ENCODE measurements at regions not wholly inside any gene's neighbourhood (a gene's known extent, or its start where the extent isn't known, plus 50 kb on each side); places are given as distances from the start of the nearest gene placed in this dataset.

DNA sequence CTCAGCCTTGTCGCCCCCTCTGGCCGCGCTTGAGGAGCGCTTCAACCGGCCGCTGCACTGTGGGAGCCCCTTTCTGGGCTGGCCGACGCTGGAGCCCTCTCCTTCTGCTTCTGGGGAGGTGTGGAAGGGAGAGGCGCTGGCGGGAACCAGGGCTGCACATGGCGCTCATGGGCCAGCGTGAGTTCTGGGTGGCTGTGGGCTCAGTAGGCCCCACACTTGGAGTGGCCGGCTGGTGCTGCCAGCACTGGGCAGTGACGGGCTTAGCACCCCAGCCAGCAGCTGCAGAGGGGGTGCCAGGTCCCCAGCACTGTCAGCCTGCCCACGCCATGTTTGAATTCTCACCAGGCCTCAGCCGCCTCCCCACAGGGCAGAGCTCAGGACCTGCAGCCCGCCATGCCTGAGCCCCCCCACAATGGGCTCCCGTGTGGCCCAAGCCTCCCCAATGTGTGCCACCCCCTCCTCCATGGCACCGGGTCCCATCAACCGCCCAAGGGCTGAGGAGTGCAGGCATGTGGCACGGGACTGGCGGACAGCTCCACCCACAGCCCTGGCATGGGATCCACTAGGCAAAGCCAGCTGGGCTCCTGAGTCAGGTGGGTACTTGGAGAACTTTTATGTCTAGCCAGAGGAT, 615.2 kb downstream of the TRIML1 start:
- TF ChIP-seq, protein P1, sequence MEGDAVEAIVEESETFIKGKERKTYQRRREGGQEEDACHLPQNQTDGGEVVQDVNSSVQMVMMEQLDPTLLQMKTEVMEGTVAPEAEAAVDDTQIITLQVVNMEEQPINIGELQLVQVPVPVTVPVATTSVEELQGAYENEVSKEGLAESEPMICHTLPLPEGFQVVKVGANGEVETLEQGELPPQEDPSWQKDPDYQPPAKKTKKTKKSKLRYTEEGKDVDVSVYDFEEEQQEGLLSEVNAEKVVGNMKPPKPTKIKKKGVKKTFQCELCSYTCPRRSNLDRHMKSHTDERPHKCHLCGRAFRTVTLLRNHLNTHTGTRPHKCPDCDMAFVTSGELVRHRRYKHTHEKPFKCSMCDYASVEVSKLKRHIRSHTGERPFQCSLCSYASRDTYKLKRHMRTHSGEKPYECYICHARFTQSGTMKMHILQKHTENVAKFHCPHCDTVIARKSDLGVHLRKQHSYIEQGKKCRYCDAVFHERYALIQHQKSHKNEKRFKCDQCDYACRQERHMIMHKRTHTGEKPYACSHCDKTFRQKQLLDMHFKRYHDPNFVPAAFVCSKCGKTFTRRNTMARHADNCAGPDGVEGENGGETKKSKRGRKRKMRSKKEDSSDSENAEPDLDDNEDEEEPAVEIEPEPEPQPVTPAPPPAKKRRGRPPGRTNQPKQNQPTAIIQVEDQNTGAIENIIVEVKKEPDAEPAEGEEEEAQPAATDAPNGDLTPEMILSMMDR (IDR thresholded peaks at IDR 0.05), result no peak
- Histone ChIP-seq H3K4me3 (ENCODE audit: low read depth in 1 of 2, low read length in 1 of 2) (no peak overlapping the region), H3K27me3 (no peaks in the 10 kb centered on the region), H3K9me3 (no peaks in the 10 kb centered on the region), H3K27ac (no peak overlapping the region), H3K36me3 (no peaks in the 10 kb centered on the region), H3K4me1 (ENCODE audit: control insufficient read depth in 1 of 2, insufficient read depth in 1 of 2, low read depth in 1 of 2, low read length in 1 of 2) (no peaks in the 10 kb centered on the region)

DNA sequence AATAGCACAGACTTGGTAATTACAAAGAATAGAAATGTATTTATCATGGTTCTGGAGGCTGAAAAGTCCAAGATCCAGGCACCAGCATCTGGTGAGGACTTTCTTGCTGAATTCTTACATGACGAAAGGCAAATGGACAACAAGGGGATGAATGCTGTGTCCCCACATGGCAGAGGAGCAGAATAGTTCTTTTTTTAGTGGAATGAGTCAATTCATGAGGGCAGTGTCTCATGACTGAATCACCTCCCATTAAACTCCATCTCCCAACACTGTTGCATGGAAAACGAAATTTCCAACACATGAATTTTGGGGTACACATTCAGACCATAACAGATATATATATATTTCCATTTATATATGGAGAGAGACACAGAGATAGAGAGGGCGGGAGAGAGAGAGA, 628.3 kb downstream of the TRIML1 start:
- Histone ChIP-seq H3K36me3 (no peaks in the 10 kb centered on the region), H3K4me1 (ENCODE audit: control insufficient read depth in 1 of 2, insufficient read depth in 1 of 2, low read depth in 1 of 2, low read length in 1 of 2) (no peaks in the 10 kb centered on the region), H3K4me3 (ENCODE audit: low read depth in 1 of 2, low read length in 1 of 2) (no peak overlapping the region), H3K27ac (no peak overlapping the region), H3K9me3 (no peaks in the 10 kb centered on the region), H3K27me3 (no peaks in the 10 kb centered on the region)
- TF ChIP-seq, protein P1 (IDR thresholded peaks at IDR 0.05), result no peak

- no peaks in the 10 kb centered on the region for H3K27me3 ChIP-seq
- no peak overlapping the region for H3K27ac ChIP-seq
- H3K36me3 ChIP-seq, result no peaks in the 10 kb centered on the region
- H3K4me3 ChIP-seq (ENCODE audit: low read depth in 1 of 2, low read length in 1 of 2), result no peak overlapping the region
- H3K4me1 ChIP-seq (ENCODE audit: control insufficient read depth in 1 of 2, insufficient read depth in 1 of 2, low read depth in 1 of 2, low read length in 1 of 2), result no peaks in the 10 kb centered on the region
- TF ChIP-seq, protein P1 (IDR thresholded peaks at IDR 0.05), result no peak
- H3K9me3 ChIP-seq, result no peaks in the 10 kb centered on the region
Measured at GRCh38 chr4:188778905-188779304, 639.7 kb downstream of the TRIML1 start.

DNA sequence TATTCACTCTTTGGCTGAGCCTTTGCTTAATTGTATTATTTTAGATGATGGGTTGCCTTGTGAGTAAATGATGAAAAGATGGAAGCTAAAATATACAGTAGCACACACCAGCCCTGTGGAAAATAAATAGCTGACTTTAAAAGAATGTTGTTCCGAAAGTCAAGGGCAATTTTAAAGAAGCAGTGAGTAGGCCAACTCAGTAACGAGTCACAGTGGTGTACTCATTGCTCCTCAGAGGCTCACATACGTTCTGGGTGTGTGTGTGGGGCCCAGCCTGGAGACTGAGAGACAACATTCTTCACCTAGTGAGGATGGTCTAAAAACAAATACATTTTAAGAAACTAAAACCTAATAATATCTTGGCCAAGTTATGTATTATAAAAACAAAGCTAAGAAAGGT, 640.3 kb downstream of the TRIML1 start:
- Histone ChIP-seq H3K4me3 (ENCODE audit: low read depth in 1 of 2, low read length in 1 of 2) (no peak overlapping the region), H3K36me3 (no peaks in the 10 kb centered on the region), H3K27me3 (no peaks in the 10 kb centered on the region), H3K4me1 (ENCODE audit: control insufficient read depth in 1 of 2, insufficient read depth in 1 of 2, low read depth in 1 of 2, low read length in 1 of 2) (no peaks in the 10 kb centered on the region), H3K27ac (no peak overlapping the region), H3K9me3 (no peaks in the 10 kb centered on the region)
- TF ChIP-seq, protein P1 (IDR thresholded peaks at IDR 0.05), result no peak

- TF ChIP-seq, protein P1 (IDR thresholded peaks at IDR 0.05), result no peak
- Histone ChIP-seq H3K4me1 (ENCODE audit: control insufficient read depth in 1 of 2, insufficient read depth in 1 of 2, low read depth in 1 of 2, low read length in 1 of 2) (no peaks in the 10 kb centered on the region), H3K9me3 (no peaks in the 10 kb centered on the region), H3K36me3 (no peaks in the 10 kb centered on the region), H3K4me3 (ENCODE audit: low read depth in 1 of 2, low read length in 1 of 2) (no peak overlapping the region), H3K27ac (no peak overlapping the region), H3K27me3 (no peaks in the 10 kb centered on the region)
Measured at GRCh38 chr4:188780028-188780427, 640.8 kb downstream of the TRIML1 start.

Measured in neutrophil (primary cell).